22Rv1 (cell line): ENCODE measurements at regions not wholly inside any gene's neighbourhood (a gene's known extent, or its start where the extent isn't known, plus 50 kb on each side); places are given as distances from the start of the nearest gene placed in this dataset.
"Not testable (repeated sequence)": the region's sequence is repeated elsewhere in the genome, so short reads cannot be mapped to it uniquely, and the experiment has no call there.

Experiments
- H3K27ac ChIP-seq: fragments of 450-650 bp; 2 replicates; pipeline ENCODE4 v1.5.1; 2017
- CTCF ChIP-seq: fragments of 450-650 bp; IDR thresholded peaks from 2 replicates; pipeline ENCODE4 v1.5.1; 2017; ENCODE audit warnings: mild to moderate bottlenecking
- ZFX ChIP-seq: fragments of 450-650 bp; IDR thresholded peaks from 2 replicates; pipeline ENCODE4 v1.6.1; 2017; ENCODE audit warnings: antibody characterized with exemption, borderline replicate concordance

GRCh38 chr17:74141612-74142011 lies 61.9 kb upstream of the RPL38 start:
- H3K27ac ChIP-seq = no peak overlapping the region
- TF ChIP-seq ZFX (no peak), CTCF (no peak)

GRCh38 chr17:74143318-74143717 lies 60.2 kb upstream of the RPL38 start:
- not testable (repeated sequence) for H3K27ac ChIP-seq

- no peak overlapping the region for H3K27ac ChIP-seq
- TF ChIP-seq CTCF (no peak), ZFX (no peak)
Observed at GRCh38 chr17:74145756-74146155, 57.7 kb upstream of the RPL38 start.

- TF ChIP-seq CTCF (no peak), ZFX (no peak)
- H3K27ac ChIP-seq = no peak overlapping the region
Observed at GRCh38 chr17:74146196-74146595, 57.3 kb upstream of the RPL38 start.

- no peak for TF ChIP-seq ZFX
- TF ChIP-seq CTCF = no peak
Observed at GRCh38 chr17:74147056-74147835, 56.2 kb upstream of the RPL38 start.

GRCh38 chr17:74147966-74148365 lies 55.5 kb upstream of the RPL38 start:
- TF ChIP-seq CTCF (no peak), ZFX (no peak)

More at GRCh38 chr17:74147056-74147835, 56.2 kb upstream of the RPL38 start:
- no peak overlapping the region for H3K27ac ChIP-seq

GRCh38 chr17:74148446-74148845 lies 55.0 kb upstream of the RPL38 start:
- H3K27ac ChIP-seq = no peak overlapping the region
- TF ChIP-seq CTCF = no peak
- TF ChIP-seq ZFX = no peak

More at GRCh38 chr17:74147966-74148365, 55.5 kb upstream of the RPL38 start:
- no peak overlapping the region for H3K27ac ChIP-seq
